22Rv1 (cell line): ENCODE measurements at regions not wholly inside any gene's neighbourhood (a gene's known extent, or its start where the extent isn't known, plus 50 kb on each side); places are given as distances from the start of the nearest gene placed in this dataset.

ENCODE experiments used
- H3K27ac ChIP-seq: fragments of 450-650 bp; 2 replicates; pipeline ENCODE4 v1.5.1; 2017
- CTCF ChIP-seq: fragments of 450-650 bp; IDR thresholded peaks from 2 replicates; pipeline ENCODE4 v1.5.1; 2017; ENCODE audit warnings: mild to moderate bottlenecking
- ZFX ChIP-seq: fragments of 450-650 bp; IDR thresholded peaks from 2 replicates; pipeline ENCODE4 v1.6.1; 2017; ENCODE audit warnings: antibody characterized with exemption, borderline replicate concordance

- peak overlapping the region; percentile 90 for H3K27ac ChIP-seq
- TF ChIP-seq CTCF (no peak), ZFX (no peak)
These were observed 103.4 kb downstream of the EVX1 start for GRCh38 chr7:27345997-27346396.

GRCh38 chr7:27346531-27347275 is 104.1 kb downstream of the EVX1 start:
- H3K27ac ChIP-seq = peak overlapping the region; percentile 90
- TF ChIP-seq ZFX (no peak), CTCF (no peak)

GRCh38 chr7:27347276-27347640 is 104.7 kb downstream of the EVX1 start:
- no peak for TF ChIP-seq CTCF
- no peak for TF ChIP-seq ZFX
- H3K27ac ChIP-seq = peak overlapping the region; percentile 90

- H3K27ac ChIP-seq = no peak overlapping the region
- TF ChIP-seq CTCF = no peak
- TF ChIP-seq ZFX = no peak
These were observed 107.0 kb downstream of the EVX1 start for GRCh38 chr7:27349621-27350020.

- TF ChIP-seq ZFX (no peak), CTCF (no peak)
- H3K27ac ChIP-seq = no peak overlapping the region
These were observed 108.5 kb downstream of the EVX1 start for GRCh38 chr7:27351137-27351536.

- TF ChIP-seq ZFX (no peak), CTCF (no peak)
- no peak overlapping the region for H3K27ac ChIP-seq
These were observed 109.2 kb downstream of the EVX1 start for GRCh38 chr7:27351786-27352185.

GRCh38 chr7:27359181-27360125 is 116.9 kb downstream of the EVX1 start:
- H3K27ac ChIP-seq = no peak overlapping the region
- TF ChIP-seq ZFX (no peak), CTCF (no peak)
